ENCODE measurements at regions not wholly inside any gene's neighbourhood (a gene's known extent, or its start where the extent isn't known, plus 50 kb on each side); places are given as distances from the start of the nearest gene placed in this dataset.
"Not testable (repeated sequence)": the region's sequence is repeated elsewhere in the genome, so short reads cannot be mapped to it uniquely, and the experiment has no call there.

- TF ChIP-seq, protein P1, sequence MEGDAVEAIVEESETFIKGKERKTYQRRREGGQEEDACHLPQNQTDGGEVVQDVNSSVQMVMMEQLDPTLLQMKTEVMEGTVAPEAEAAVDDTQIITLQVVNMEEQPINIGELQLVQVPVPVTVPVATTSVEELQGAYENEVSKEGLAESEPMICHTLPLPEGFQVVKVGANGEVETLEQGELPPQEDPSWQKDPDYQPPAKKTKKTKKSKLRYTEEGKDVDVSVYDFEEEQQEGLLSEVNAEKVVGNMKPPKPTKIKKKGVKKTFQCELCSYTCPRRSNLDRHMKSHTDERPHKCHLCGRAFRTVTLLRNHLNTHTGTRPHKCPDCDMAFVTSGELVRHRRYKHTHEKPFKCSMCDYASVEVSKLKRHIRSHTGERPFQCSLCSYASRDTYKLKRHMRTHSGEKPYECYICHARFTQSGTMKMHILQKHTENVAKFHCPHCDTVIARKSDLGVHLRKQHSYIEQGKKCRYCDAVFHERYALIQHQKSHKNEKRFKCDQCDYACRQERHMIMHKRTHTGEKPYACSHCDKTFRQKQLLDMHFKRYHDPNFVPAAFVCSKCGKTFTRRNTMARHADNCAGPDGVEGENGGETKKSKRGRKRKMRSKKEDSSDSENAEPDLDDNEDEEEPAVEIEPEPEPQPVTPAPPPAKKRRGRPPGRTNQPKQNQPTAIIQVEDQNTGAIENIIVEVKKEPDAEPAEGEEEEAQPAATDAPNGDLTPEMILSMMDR (IDR thresholded peaks at IDR 0.05) = no peak
- no peak for TF ChIP-seq POLR2A (IDR thresholded peaks at IDR 0.05)
- 39 to 81% methylated on average over 1 of the region's 1 CpG for WGBS, 2 donors
Measured at GRCh38 chr12:71385155-71385554, 54.4 kb upstream of the LGR5 start.

DNA sequence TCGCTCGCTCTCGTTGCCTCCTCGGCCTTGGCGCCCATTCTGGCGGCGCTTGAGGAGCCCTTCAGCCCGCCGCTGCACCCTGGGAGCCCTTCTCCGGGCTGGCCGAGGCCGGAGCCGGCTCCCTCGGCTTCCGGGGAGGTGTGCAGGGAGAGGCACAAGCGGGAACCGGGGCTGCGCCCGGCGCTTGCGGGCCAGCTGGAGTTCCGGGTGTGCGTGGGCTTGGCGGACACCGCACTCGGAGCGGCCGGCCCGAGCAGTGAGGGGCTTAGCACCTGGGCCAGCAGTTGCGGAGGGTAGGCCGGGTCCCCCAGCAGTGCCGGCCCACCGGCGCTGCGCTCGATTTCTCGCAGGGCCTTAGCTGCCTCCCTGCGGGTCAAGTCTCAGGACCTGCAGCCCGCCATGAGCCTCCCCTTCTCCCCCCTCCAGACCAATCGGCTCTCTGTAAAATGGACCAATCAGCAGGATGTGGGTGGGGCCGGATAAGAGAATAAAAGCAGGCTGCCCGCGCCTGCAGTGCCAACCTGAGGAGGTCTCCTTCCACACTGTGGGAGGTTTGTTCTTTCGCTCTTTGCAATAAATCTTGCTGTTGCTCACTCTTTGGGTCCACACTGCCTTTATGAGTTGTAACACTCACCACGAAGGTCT lies 62.8 kb upstream of the LGR5 start:
- 95 to 98% methylated on average over 30 to 39 of the region's 45 CpGs for WGBS, 2 donors
- DNase-seq; H3K9me3 ChIP-seq; H3K27ac ChIP-seq; H3K36me3 ChIP-seq; intact Hi-C loops (cut with DNase I); H3K4me1 ChIP-seq; H3K4me3 ChIP-seq (replicated peaks in 1 of 3); H3K27me3 ChIP-seq: not testable (repeated sequence)

More at GRCh38 chr12:71385155-71385554, 54.4 kb upstream of the LGR5 start:
- no peaks in the 10 kb centered on the region for H3K9me3 ChIP-seq
- no peaks in the 10 kb centered on the region for H3K27me3 ChIP-seq
- no peaks in the 10 kb centered on the region for H3K36me3 ChIP-seq
- intact Hi-C loops (cut with DNase I) = no loop called here
- H3K27ac ChIP-seq = no peak overlapping the region
- no peak overlapping the region for H3K4me3 ChIP-seq (replicated peaks in 1 of 3)
- no peak for DNase-seq
- H3K4me1 ChIP-seq = no peaks in the 10 kb centered on the region

DNA sequence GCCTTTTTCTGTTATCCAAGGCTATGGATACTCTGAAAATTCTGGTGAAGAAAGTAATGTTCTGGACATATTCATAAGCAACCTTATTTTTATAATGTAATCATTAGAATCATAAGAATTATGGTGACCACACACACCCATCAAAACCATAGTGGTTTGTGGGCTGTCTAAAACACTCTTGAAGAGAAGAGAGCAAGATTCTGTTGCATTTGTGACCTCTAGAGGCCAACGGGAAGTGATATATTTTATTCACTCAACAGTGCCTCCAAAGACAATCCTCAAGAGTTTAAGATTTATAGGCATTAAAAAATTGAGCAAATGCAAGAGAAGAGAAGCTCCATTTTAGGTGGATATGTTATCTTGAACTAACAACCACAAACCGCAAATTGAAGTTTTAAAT lies 68.5 kb upstream of the LGR5 start:
- Histone ChIP-seq H3K4me3 (replicated peaks in 1 of 3) (no peak overlapping the region), H3K4me1 (no peaks in the 10 kb centered on the region), H3K27me3 (no peaks in the 10 kb centered on the region), H3K9me3 (no peaks in the 10 kb centered on the region), H3K27ac (no peak overlapping the region), H3K36me3 (no peaks in the 10 kb centered on the region)
- WGBS, 2 donors = 42 to 62% methylated on average over 2 of the region's 2 CpGs
- TF ChIP-seq, protein P1 (IDR thresholded peaks at IDR 0.05) = no peak
- TF ChIP-seq POLR2A (IDR thresholded peaks at IDR 0.05) = no peak
- intact Hi-C loops (cut with DNase I) = no loop called here
- no peak for DNase-seq

GRCh38 chr12:71360013-71360412 lies 79.6 kb upstream of the LGR5 start:
- Histone ChIP-seq H3K27ac (no peak overlapping the region), H3K36me3 (no peaks in the 10 kb centered on the region), H3K9me3 (no peaks in the 10 kb centered on the region), H3K27me3 (no peaks in the 10 kb centered on the region), H3K4me3 (replicated peaks in 1 of 3) (no peak overlapping the region), H3K4me1 (no peaks in the 10 kb centered on the region)
- no peak for DNase-seq
- intact Hi-C loops (cut with DNase I) = no loop called here
- 90 to 98% methylated on average over 1 of the region's 1 CpG for WGBS, 2 donors
- TF ChIP-seq, protein P1 (IDR thresholded peaks at IDR 0.05) = no peak
- TF ChIP-seq POLR2A (IDR thresholded peaks at IDR 0.05) = no peak

- H3K27ac ChIP-seq = no peak overlapping the region
- no peak overlapping the region for H3K4me3 ChIP-seq (replicated peaks in 1 of 3)
- no peak for DNase-seq
- WGBS, 2 donors = 0 to 42% methylated on average over 1 of the region's 1 CpG
- intact Hi-C loops (cut with DNase I) = no loop called here
- H3K4me1 ChIP-seq = no peaks in the 10 kb centered on the region
- no peaks in the 10 kb centered on the region for H3K9me3 ChIP-seq
- H3K36me3 ChIP-seq = no peaks in the 10 kb centered on the region
- no peak for TF ChIP-seq POLR2A (IDR thresholded peaks at IDR 0.05)
- TF ChIP-seq, protein P1 (IDR thresholded peaks at IDR 0.05) = no peak
- no peaks in the 10 kb centered on the region for H3K27me3 ChIP-seq
Measured at GRCh38 chr12:71356569-71356968, 83.0 kb upstream of the LGR5 start.
